Stomach (tissue), 8 donors: ENCODE measurements at regions not wholly inside any gene's neighbourhood (a gene's known extent, or its start where the extent isn't known, plus 50 kb on each side); places are given as distances from the start of the nearest gene placed in this dataset.

Source experiments
- DNase-seq, 2 donors: peaks; one replicate each; pipeline versions ENCODE4 v3.0.0 to v3.0.0-alpha.2; 2013 to 2019
- H3K27ac ChIP-seq, 5 donors: fragments of 200-600 bp in 4 of 5; sonication (generic) in 4 of 5; one replicate each; pipeline ENCODE4 v1.5.1; 2013 to 2019; ENCODE audit warnings: mild to moderate bottlenecking in 1 of 5, moderate library complexity in 1 of 5
- H3K27me3 ChIP-seq, 3 donors: fragments of 200-600 bp; sonication (generic); one replicate each; pipeline ENCODE4 v1.5.1; 2017 to 2019; ENCODE audit warnings: mixed run types in 1 of 3
- H3K36me3 ChIP-seq, 4 donors: fragments of 200-600 bp; sonication (generic); 1 replicate in 3 of 4; 2 replicates in 1 of 4; pipeline ENCODE4 v1.5.1; 2016 to 2019
- H3K4me1 ChIP-seq, 4 donors: fragments of 200-600 bp; sonication (generic); one replicate each; pipeline ENCODE4 v1.5.1; 2016 to 2019
- H3K4me3 ChIP-seq, 4 donors: fragments of 200-600 bp; sonication (generic) in 3 of 4; one replicate each; pipeline ENCODE4 v1.5.1; 2016 to 2019; ENCODE audit warnings: mild to moderate bottlenecking in 1 of 4
- H3K9me3 ChIP-seq, 4 donors: fragments of 200-600 bp; sonication (generic); one replicate each; pipeline ENCODE4 v1.5.1; 2016 to 2019
- EP300 ChIP-seq: sonication (generic); formaldehyde crosslinking; IDR thresholded peaks from one replicate; pipeline ENCODE4 v1.6.1; 2017; ENCODE audit warnings: antibody characterized with exemption
- POLR2A ChIP-seq, 4 donors: fragments of 450-650 bp; IDR thresholded peaks; one replicate each; pipeline ENCODE4 v1.6.1; 2016; ENCODE audit warnings: antibody characterized with exemption in 4 of 4, control low read depth in 2 of 4, mild to moderate bottlenecking in 1 of 4, moderate library complexity in 1 of 4
- POLR2AphosphoS5 ChIP-seq, 3 donors: sonication (generic); formaldehyde crosslinking; IDR thresholded peaks; one replicate each; pipeline ENCODE4 v1.6.1; 2016; ENCODE audit warnings: antibody characterized with exemption in 3 of 3
- WGBS, 5 donors: extraction: QIAGEN DNeasy Blood & Tissue Kit in 3 of 5; methylation state at CpG; one replicate each; pipeline versions ENCODE4 v1.1.5 to v1.1.7; 2013 to 2018; 5-methylcytosine and 5-hydroxymethylcytosine counted together
- intact Hi-C: fragments of 100-400 bp; cut with DNase I; formaldehyde crosslinking; loops from one replicate; pipeline ENCODE4 v1.15.1; 2023; ENCODE audit warnings: low total_unique reads
- TF ChIP-seq, protein P1 (sequence below), 7 experiments: fragments of 450-650 bp in 4 of 7; fragments of 200-600 bp in 3 of 7; sonication (generic) in 3 of 7; IDR thresholded peaks; one replicate each; pipeline ENCODE4 v1.5.1; 2016 to 2019; ENCODE audit warnings: antibody characterized with exemption in 7 of 7, control low read depth in 2 of 7, mild to moderate bottlenecking in 1 of 7
- donor health status: healthy with polysubstance abuse.
- donor health status: Bipolar disorder and iron deficiency.
- donor health status: healthy.

DNA sequence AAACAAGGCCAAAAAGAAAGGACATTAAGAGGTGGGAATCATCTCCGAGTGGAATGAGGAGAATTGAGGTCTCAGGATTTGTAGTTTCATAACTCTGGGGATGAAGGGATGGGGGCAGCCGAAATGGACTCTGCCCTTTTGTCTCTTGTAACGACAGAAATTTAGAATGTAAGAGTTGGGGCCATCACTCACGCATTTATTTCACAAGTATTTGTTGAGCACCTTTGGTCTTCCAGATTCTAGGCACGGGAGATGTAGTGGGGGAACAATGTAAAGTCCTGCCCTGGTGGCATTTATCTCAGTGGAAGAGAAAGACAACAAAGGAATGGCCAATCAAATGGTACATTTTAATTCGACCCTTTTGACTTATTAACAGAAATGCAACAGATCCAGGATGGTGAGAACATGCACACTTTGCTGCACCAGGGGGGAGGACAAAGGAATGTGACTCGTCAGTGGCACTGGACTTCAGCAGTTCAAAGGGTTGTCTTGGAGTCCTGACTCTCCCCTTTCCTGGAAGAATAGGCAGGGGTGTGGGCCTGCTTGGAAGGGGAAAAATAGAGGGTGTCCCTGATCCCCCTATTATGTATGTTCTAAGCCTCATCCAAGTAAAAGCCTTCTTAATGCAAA, 102.0 kb downstream of the TMEM30B start:
- WGBS, 5 donors: 78 to 85% (median 82%) methylated on average over 7 of the region's 7 CpGs
- Histone ChIP-seq H3K27ac (peak overlapping the region in 1 of 5 donors; percentile 37), H3K4me3 (no peak overlapping the region), H3K27me3 (no peaks in the 10 kb centered on the region), H3K4me1 (peaks cover 0 to 8% (median 3%) of the 10 kb centered on the region in 4 donors), H3K9me3 (no peaks in the 10 kb centered on the region), H3K36me3 (no peaks in the 10 kb centered on the region)
- no peak for DNase-seq
- intact Hi-C loops: no loop called here
- TF ChIP-seq POLR2AphosphoS5 (IDR thresholded peaks at IDR 0.05): no peak
- TF ChIP-seq EP300: no peak
- TF ChIP-seq POLR2A (IDR thresholded peaks at IDR 0.05): no peak
- TF ChIP-seq, protein P1, sequence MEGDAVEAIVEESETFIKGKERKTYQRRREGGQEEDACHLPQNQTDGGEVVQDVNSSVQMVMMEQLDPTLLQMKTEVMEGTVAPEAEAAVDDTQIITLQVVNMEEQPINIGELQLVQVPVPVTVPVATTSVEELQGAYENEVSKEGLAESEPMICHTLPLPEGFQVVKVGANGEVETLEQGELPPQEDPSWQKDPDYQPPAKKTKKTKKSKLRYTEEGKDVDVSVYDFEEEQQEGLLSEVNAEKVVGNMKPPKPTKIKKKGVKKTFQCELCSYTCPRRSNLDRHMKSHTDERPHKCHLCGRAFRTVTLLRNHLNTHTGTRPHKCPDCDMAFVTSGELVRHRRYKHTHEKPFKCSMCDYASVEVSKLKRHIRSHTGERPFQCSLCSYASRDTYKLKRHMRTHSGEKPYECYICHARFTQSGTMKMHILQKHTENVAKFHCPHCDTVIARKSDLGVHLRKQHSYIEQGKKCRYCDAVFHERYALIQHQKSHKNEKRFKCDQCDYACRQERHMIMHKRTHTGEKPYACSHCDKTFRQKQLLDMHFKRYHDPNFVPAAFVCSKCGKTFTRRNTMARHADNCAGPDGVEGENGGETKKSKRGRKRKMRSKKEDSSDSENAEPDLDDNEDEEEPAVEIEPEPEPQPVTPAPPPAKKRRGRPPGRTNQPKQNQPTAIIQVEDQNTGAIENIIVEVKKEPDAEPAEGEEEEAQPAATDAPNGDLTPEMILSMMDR (IDR thresholded peaks at IDR 0.05): no peak

DNA sequence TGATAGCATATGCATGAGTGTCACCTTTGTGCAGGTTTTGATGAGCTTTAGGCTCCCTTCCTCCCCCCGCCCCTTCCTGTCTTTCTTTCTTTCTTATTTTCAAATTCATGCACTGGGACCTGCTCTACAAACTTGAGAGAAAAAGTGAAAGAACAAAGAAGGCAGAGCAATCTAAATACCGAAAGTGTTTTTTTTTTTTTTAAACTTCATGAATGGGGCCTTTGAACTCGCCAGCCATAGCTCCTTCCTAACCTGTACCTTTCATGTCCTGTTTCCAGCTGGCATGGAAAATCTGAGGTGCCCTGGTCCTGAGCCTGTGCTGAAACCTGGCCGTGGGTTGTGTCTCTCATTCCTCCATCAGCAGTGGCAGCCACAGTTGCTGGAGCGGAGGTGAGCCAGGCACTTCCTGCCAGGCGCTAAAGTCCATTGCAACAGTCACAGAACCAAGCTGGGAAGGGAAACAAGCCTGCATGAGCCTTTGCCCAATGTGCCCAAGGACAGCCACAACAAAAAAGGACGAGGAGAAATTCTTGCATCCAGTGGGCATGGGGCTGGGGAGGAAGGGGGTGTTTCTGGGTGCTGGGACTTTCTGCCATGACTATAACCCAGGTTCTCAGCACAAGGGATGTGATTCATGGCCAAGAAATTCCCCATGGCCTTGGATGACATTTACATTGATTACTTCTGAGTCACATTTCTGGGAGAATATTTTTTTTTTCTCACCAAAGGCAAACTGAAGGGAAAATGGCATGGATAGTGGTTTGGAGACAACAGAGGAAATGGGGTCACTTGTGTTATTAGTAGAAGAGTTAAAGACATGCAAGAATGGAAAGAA, 102.7 kb downstream of the TMEM30B start:
- Histone ChIP-seq H3K36me3 (no peaks in the 10 kb centered on the region), H3K4me3 (no peak overlapping the region), H3K27ac (peak overlapping the region in 3 of 5 donors; percentile 37 to 45 (median 38)), H3K9me3 (no peaks in the 10 kb centered on the region), H3K27me3 (no peaks in the 10 kb centered on the region), H3K4me1 (peaks cover 0 to 8% (median 3%) of the 10 kb centered on the region in 4 donors)
- DNase-seq: peak in 1 of 2 donors; percentile 18
- TF ChIP-seq POLR2A (IDR thresholded peaks at IDR 0.05): no peak
- no peak for TF ChIP-seq POLR2AphosphoS5 (IDR thresholded peaks at IDR 0.05)
- TF ChIP-seq EP300: no peak
- TF ChIP-seq, protein P1 (IDR thresholded peaks at IDR 0.05): no peak
- WGBS, 5 donors: 46 to 62% (median 55%) methylated on average over 7 of the region's 7 CpGs
- intact Hi-C loops: no loop called here

DNA sequence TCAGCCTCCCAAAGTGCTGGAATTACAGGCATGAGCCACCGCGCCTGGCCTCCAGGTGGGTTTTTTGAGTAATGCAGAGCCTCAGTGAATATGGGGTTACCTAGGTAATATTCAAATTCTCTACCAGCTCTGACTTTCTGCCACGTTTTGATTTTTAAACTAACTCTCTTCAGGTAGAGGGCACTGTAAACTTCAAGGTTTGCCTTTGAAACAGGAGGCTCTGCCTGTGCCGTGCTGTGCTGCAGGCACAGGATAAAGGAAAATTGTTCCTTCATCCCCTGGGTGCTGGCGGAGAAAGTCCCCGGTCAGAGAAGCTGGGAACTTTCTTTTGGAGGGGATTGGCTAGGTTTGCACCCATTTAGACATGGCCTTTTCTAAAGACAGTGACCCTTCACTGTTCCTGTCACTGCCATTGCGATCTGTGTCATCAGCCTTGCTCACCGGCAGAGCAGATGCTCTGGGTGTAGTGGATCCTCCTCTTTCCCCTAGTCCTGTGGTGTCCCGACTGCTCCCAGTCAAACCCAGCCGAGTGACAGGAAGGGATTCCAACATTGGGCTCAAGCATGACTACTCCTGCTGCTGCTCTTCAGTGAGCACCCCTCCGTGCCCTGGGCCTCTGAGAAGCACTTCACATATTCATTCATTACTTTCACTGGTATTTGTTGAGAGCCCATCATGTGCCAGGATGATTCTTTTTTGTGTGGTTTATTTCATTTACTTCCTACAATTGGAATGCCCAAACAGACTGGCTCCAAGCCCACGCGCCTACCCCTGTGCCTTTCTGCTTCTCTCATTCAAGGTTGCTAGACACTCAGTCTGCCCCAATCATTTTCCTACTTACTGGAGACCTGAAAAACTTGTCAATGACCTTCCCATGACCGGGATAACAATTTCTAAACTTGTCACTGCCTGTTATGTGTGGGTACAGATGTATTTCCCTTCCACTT, 103.6 kb downstream of the TMEM30B start:
- Histone ChIP-seq H3K9me3 (no peaks in the 10 kb centered on the region), H3K27me3 (no peaks in the 10 kb centered on the region), H3K4me3 (no peak overlapping the region), H3K36me3 (no peaks in the 10 kb centered on the region), H3K27ac (peak overlapping the region in 1 of 5 donors; percentile 37), H3K4me1 (peaks cover 0 to 8% (median 3%) of the 10 kb centered on the region in 4 donors)
- TF ChIP-seq, protein P1 (IDR thresholded peaks at IDR 0.05): no peak
- no peak for TF ChIP-seq POLR2AphosphoS5 (IDR thresholded peaks at IDR 0.05)
- no peak for TF ChIP-seq POLR2A (IDR thresholded peaks at IDR 0.05)
- no peak for TF ChIP-seq EP300
- WGBS, 5 donors: 74 to 85% (median 77%) methylated on average over 13 to 14 of the region's 14 CpGs
- intact Hi-C loops: no loop called here
- peak in 1 of 2 donors; percentile 50 for DNase-seq

DNA sequence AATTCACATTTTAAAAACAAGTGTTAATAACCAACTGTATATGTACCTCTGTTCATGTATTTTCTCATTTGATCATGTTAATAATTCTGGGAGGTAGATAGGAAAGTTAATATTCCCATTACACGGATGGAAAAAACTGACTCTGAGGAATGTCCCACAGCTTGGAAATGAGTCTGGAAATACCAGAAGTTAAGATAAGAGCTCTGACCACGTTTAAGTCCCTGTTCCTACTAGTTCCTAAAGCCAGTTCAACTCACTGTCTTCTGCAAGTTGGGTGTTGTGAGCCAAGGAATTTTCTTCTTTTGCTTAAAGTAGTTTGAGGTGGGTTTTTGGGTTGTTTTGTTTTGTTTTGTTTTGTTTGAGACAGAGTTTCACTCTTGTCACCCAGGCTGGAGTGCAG, 104.5 kb downstream of the TMEM30B start:
- no peak for TF ChIP-seq POLR2A (IDR thresholded peaks at IDR 0.05)
- no peak for TF ChIP-seq EP300
- TF ChIP-seq, protein P1 (IDR thresholded peaks at IDR 0.05): no peak
- TF ChIP-seq POLR2AphosphoS5 (IDR thresholded peaks at IDR 0.05): no peak
- Histone ChIP-seq H3K27me3 (no peaks in the 10 kb centered on the region), H3K9me3 (no peaks in the 10 kb centered on the region), H3K4me1 (peaks cover 0 to 8% (median 3%) of the 10 kb centered on the region in 4 donors), H3K27ac (no peak overlapping the region), H3K4me3 (no peak overlapping the region), H3K36me3 (no peaks in the 10 kb centered on the region)
- intact Hi-C loops: no loop called here
- no peak for DNase-seq
- WGBS, 5 donors: 45 to 60% (median 57%) methylated on average over 2 of the region's 2 CpGs
